ENCODE measurements at regions not wholly inside any gene's neighbourhood (a gene's known extent, or its start where the extent isn't known, plus 50 kb on each side); places are given as distances from the start of the nearest gene placed in this dataset.
"Not testable (repeated sequence)": the region's sequence is repeated elsewhere in the genome, so short reads cannot be mapped to it uniquely, and the experiment has no call there.

GRCh38 chr3:170697131-170697530 is 111.3 kb upstream of the SLC7A14 start:
- in situ Hi-C loops (cut with HindIII; ENCODE audit: low sequenced_read_pairs): no loop called here
- no peak overlapping the region for H3K4me3 ChIP-seq (ENCODE audit: low read depth, low read length)
- TF ChIP-seq CTCF (IDR thresholded peaks at IDR 0.05; ENCODE audit: low read depth, low read length): no peak
- no peak for DNase-seq (ENCODE audit: low read depth, low spot score)

GRCh38 chr3:170695486-170696064 is 109.7 kb upstream of the SLC7A14 start:
- DNase-seq (ENCODE audit: low read depth, low spot score): no peak
- TF ChIP-seq CTCF (IDR thresholded peaks at IDR 0.05; ENCODE audit: low read depth, low read length): no peak
- in situ Hi-C loops (cut with HindIII; ENCODE audit: low sequenced_read_pairs): no loop called here

GRCh38 chr3:170692720-170693119 is 106.8 kb upstream of the SLC7A14 start:
- in situ Hi-C loops (cut with HindIII; ENCODE audit: low sequenced_read_pairs): no loop called here
- no peak overlapping the region for H3K4me3 ChIP-seq (ENCODE audit: low read depth, low read length)
- TF ChIP-seq CTCF (IDR thresholded peaks at IDR 0.05; ENCODE audit: low read depth, low read length): no peak
- no peak for DNase-seq (ENCODE audit: low read depth, low spot score)

More at GRCh38 chr3:170695486-170696064, 109.7 kb upstream of the SLC7A14 start:
- no peak overlapping the region for H3K4me3 ChIP-seq (ENCODE audit: low read depth, low read length)

- no peak for TF ChIP-seq CTCF (IDR thresholded peaks at IDR 0.05; ENCODE audit: low read depth, low read length)
- in situ Hi-C loops (cut with HindIII; ENCODE audit: low sequenced_read_pairs): no loop called here
- DNase-seq (ENCODE audit: low read depth, low spot score): no peak
- no peak overlapping the region for H3K4me3 ChIP-seq (ENCODE audit: low read depth, low read length)
Observed at GRCh38 chr3:170690661-170690981, 104.7 kb upstream of the SLC7A14 start.

GRCh38 chr3:170689893-170690660 is 104.2 kb upstream of the SLC7A14 start:
- no peak for DNase-seq (ENCODE audit: low read depth, low spot score)
- in situ Hi-C loops (cut with HindIII; ENCODE audit: low sequenced_read_pairs): no loop called here
- peak; percentile 76 for TF ChIP-seq CTCF (IDR thresholded peaks at IDR 0.05; ENCODE audit: low read depth, low read length)
- H3K4me3 ChIP-seq (ENCODE audit: low read depth, low read length): no peak overlapping the region

GRCh38 chr3:170689296-170689829 is 103.5 kb upstream of the SLC7A14 start:
- in situ Hi-C loops (cut with HindIII; ENCODE audit: low sequenced_read_pairs): no loop called here

GRCh38 chr3:170688222-170688621 is 102.3 kb upstream of the SLC7A14 start:
- in situ Hi-C loops (cut with HindIII; ENCODE audit: low sequenced_read_pairs); H3K4me3 ChIP-seq (ENCODE audit: low read depth, low read length); DNase-seq (ENCODE audit: low read depth, low spot score): not testable (repeated sequence)

More at GRCh38 chr3:170689296-170689829, 103.5 kb upstream of the SLC7A14 start:
- peak; percentile 67 for DNase-seq (ENCODE audit: low read depth, low spot score)
- TF ChIP-seq CTCF (IDR thresholded peaks at IDR 0.05; ENCODE audit: low read depth, low read length): no peak
- no peak overlapping the region for H3K4me3 ChIP-seq (ENCODE audit: low read depth, low read length)

Measured in astrocyte of the spinal cord (primary cell).